Hepatocyte (in vitro differentiated cells): ENCODE measurements at regions not wholly inside any gene's neighbourhood (a gene's known extent, or its start where the extent isn't known, plus 50 kb on each side); places are given as distances from the start of the nearest gene placed in this dataset.

Experiments used
- DNase-seq: peaks from one replicate; pipeline ENCODE4 v3.0.0-alpha.2; 2016; ENCODE audit warnings: low spot score
- H2AFZ ChIP-seq: fragments of 200-600 bp; sonication (generic); 2 replicates; pipeline ENCODE4 v1.6.0; 2016; ENCODE audit warnings: antibody characterized with exemption, mild to moderate bottlenecking
- H3K27ac ChIP-seq: fragments of 200-600 bp; sonication (generic); 2 replicates; pipeline ENCODE4 v1.5.1; 2016; ENCODE audit warnings: mild to moderate bottlenecking
- H3K27me3 ChIP-seq: fragments of 200-600 bp; sonication (generic); 2 replicates; pipeline ENCODE4 v1.6.1; 2016
- H3K36me3 ChIP-seq: fragments of 200-600 bp; sonication (generic); replicated peaks from 2 replicates; pipeline ENCODE4 v1.5.1; 2016; ENCODE audit warnings: low read depth; ENCODE audit not compliant: insufficient read depth
- H3K4me1 ChIP-seq: fragments of 200-600 bp; sonication (generic); 2 replicates; pipeline ENCODE4 v1.5.1; 2016; ENCODE audit warnings: mild to moderate bottlenecking, moderate library complexity; ENCODE audit not compliant: insufficient read depth
- H3K4me2 ChIP-seq: fragments of 200-600 bp; sonication (generic); 2 replicates; pipeline ENCODE4 v1.6.0; 2016
- H3K4me3 ChIP-seq: fragments of 200-600 bp; sonication (generic); 2 replicates; pipeline ENCODE4 v1.5.1; 2016; ENCODE audit warnings: mild to moderate bottlenecking
- H3K79me2 ChIP-seq: fragments of 200-600 bp; sonication (generic); 2 replicates; pipeline ENCODE4 v1.6.0; 2017; ENCODE audit warnings: mild to moderate bottlenecking
- H3K9me2 ChIP-seq: fragments of 200-600 bp; sonication (generic); replicated peaks from 2 replicates; pipeline ENCODE4 v1.6.0; 2017; ENCODE audit warnings: mild to moderate bottlenecking; ENCODE audit not compliant: insufficient read depth
- H3K9me3 ChIP-seq: fragments of 200-600 bp; sonication (generic); 2 replicates; pipeline ENCODE4 v1.5.1; 2016; ENCODE audit warnings: low read depth, mild to moderate bottlenecking
- H4K20me1 ChIP-seq: fragments of 200-600 bp; sonication (generic); 2 replicates; pipeline ENCODE4 v1.6.0; 2016; ENCODE audit warnings: mild to moderate bottlenecking; ENCODE audit not compliant: insufficient read depth, poor library complexity, severe bottlenecking
- CTCF ChIP-seq: fragments of 200-600 bp; sonication (generic); IDR thresholded peaks from 2 replicates; pipeline ENCODE4 v1.5.1; 2016; ENCODE audit warnings: antibody characterized with exemption, mild to moderate bottlenecking; ENCODE audit not compliant: poor library complexity
- EZH2 ChIP-seq: fragments of 200-600 bp; sonication (generic); IDR thresholded peaks from 2 replicates; pipeline ENCODE4 v1.6.1; 2016; ENCODE audit warnings: antibody characterized with exemption, mild to moderate bottlenecking, borderline replicate concordance
- EZH2phosphoT487 ChIP-seq: fragments of 200-600 bp; sonication (generic); IDR thresholded peaks from one replicate; pipeline ENCODE4 v1.6.1; 2018; ENCODE audit warnings: antibody characterized with exemption, mild to moderate bottlenecking, low read depth, moderate library complexity; ENCODE audit not compliant: unreplicated experiment, severe bottlenecking
- WGBS: methylation state at CpG from one replicate; pipeline ENCODE4 v1.1.6; 2016; ENCODE audit warnings: low lambda C conversion rate; ENCODE audit errors: missing lambda C conversion rate; 5-methylcytosine and 5-hydroxymethylcytosine counted together

- Histone ChIP-seq H3K9me2 (no peaks in the 10 kb centered on the region), H3K79me2 (peaks cover 73% of the 10 kb centered on the region), H3K36me3 (no peaks in the 10 kb centered on the region), H4K20me1 (no peaks in the 10 kb centered on the region), H2AFZ (no peak overlapping the region), H3K4me2 (no peak overlapping the region), H3K27me3 (no peaks in the 10 kb centered on the region), H3K9me3 (no peaks in the 10 kb centered on the region), H3K4me1 (peaks cover 18% of the 10 kb centered on the region), H3K27ac (no peak overlapping the region), H3K4me3 (no peak overlapping the region)
- no peak for DNase-seq
- WGBS = 88% methylated on average over 4 of the region's 4 CpGs
- no peak for TF ChIP-seq EZH2phosphoT487
- TF ChIP-seq CTCF = no peak
- no peak for TF ChIP-seq EZH2
These were observed 197.1 kb upstream of the FOXN3 start for GRCh38 chr14:89614009-89614691.

GRCh38 chr14:89613260-89614008 lies 196.4 kb upstream of the FOXN3 start:
- Histone ChIP-seq H4K20me1 (no peaks in the 10 kb centered on the region), H3K4me3 (no peak overlapping the region), H2AFZ (no peak overlapping the region), H3K27ac (no peak overlapping the region), H3K4me2 (no peak overlapping the region), H3K79me2 (peaks cover 77% of the 10 kb centered on the region), H3K9me3 (no peaks in the 10 kb centered on the region), H3K4me1 (peaks cover 18% of the 10 kb centered on the region), H3K27me3 (no peaks in the 10 kb centered on the region), H3K36me3 (no peaks in the 10 kb centered on the region), H3K9me2 (no peaks in the 10 kb centered on the region)
- TF ChIP-seq CTCF (no peak), EZH2phosphoT487 (no peak), EZH2 (no peak)
- WGBS = 79% methylated on average over 5 of the region's 5 CpGs
- no peak for DNase-seq

- H3K27me3 ChIP-seq = no peaks in the 10 kb centered on the region
These were observed 192.6 kb upstream of the FOXN3 start for GRCh38 chr14:89609500-89610100.

More at GRCh38 chr14:89609500-89610100, 192.6 kb upstream of the FOXN3 start:
- DNase-seq = no peak
- no peaks in the 10 kb centered on the region for H3K9me2 ChIP-seq
- no peaks in the 10 kb centered on the region for H3K4me1 ChIP-seq
- H4K20me1 ChIP-seq = peaks cover 4% of the 10 kb centered on the region
- H3K36me3 ChIP-seq = no peaks in the 10 kb centered on the region
- H3K9me3 ChIP-seq = no peaks in the 10 kb centered on the region
- H2AFZ ChIP-seq = no peak overlapping the region
- H3K79me2 ChIP-seq = peaks cover 69% of the 10 kb centered on the region
- H3K4me3 ChIP-seq = no peak overlapping the region
- no peak overlapping the region for H3K27ac ChIP-seq
- TF ChIP-seq EZH2phosphoT487 (no peak), CTCF (no peak), EZH2 (no peak)
- 91% methylated on average over 12 of the region's 12 CpGs for WGBS
- no peak overlapping the region for H3K4me2 ChIP-seq
